NCI-H774 (cell line): ENCODE measurements at regions not wholly inside any gene's neighbourhood (a gene's known extent, or its start where the extent isn't known, plus 50 kb on each side); places are given as distances from the start of the nearest gene placed in this dataset.

Experiments used
- DNase-seq: peaks from one replicate; lab custom pipeline; 2025; lab: John Stamatoyannopoulos, UW

DNA sequence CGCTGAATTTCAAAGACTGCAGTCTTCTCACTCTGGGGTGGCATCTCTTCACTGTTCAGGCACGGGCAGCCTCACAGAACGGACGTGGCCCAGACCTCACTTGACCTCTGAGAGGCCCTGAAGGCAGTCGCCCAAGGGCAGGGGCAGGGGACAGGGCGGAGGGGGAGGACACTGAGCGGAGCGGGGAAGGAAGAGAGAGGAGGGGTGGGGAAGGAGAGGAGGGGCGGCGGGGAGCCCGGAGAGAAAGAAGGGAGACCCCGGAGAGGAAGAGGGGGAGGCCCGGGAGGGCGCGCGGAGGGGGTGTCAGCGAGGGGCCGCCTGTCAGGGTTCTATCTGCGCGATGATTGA lies 58.7 kb upstream of the COMTD1 start:
- no peak for DNase-seq

- no peak for DNase-seq
Measured at GRCh38 chr10:75294031-75294437, 58.3 kb upstream of the COMTD1 start.

- no peak for DNase-seq
Measured at GRCh38 chr10:75293446-75293820, 57.7 kb upstream of the COMTD1 start.

GRCh38 chr10:75292794-75293445 lies 57.2 kb upstream of the COMTD1 start:
- DNase-seq = no peak

- DNase-seq = no peak
Measured at GRCh38 chr10:75291805-75292204, 56.0 kb upstream of the COMTD1 start.

DNA sequence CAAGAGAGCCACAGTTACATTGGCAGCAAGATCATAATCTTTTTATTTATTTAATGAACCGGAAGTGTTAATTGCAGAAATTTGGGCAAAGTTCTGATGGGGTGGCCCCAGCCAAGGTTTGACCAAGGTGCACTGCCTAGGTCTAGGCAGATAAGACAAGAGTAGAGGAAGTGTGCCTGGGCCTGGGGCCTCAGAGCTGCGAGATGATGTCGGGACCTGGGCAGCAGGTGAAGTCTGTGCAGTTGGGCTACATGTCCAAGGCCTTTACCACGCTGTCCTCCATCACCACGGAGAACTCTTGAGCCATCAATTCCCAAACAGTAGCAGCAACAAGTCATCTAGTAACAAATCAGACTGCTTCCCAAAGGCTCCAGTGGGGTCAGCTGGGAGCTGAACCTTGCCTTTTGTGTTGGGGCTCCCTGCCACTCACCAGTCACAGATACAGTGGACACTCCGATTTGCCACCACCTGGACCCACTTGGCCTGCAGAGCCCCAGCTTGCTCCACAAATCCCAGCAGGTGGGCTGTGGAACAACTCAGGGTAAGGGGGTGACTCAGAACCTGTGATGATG lies 52.5 kb upstream of the COMTD1 start:
- no peak for DNase-seq

GRCh38 chr10:75287697-75288096 lies 51.9 kb upstream of the COMTD1 start:
- no peak for DNase-seq

DNA sequence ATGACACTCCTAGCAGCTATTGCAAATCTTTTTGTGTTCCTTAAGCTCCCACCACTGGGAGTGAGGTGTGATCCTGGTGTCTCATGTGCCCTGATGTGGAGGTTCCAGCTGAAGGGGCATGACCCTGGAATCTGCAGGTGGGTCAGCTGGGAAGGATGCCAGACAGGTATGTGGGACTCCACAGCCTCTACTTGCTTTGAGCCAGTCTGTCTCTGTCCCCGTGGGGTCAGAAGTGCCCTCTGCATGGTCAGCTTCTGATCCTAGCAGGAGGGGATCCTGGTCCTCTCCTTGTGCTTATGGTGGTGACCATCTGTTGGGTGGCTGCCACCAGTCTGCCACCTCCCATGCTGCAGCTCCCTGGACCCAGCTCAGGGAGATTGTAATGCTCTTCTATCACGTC lies 51.1 kb upstream of the COMTD1 start:
- no peak for DNase-seq
